MM.1S (cell line): ENCODE measurements at regions not wholly inside any gene's neighbourhood (a gene's known extent, or its start where the extent isn't known, plus 50 kb on each side); places are given as distances from the start of the nearest gene placed in this dataset.

ENCODE experiments used
- CTCF ChIP-seq: fragments of 300-600 bp; sonication (generic); IDR thresholded peaks from 2 replicates; pipeline ENCODE4 v1.5.1; 2016; ENCODE audit warnings: antibody characterized with exemption, low read length, mixed read lengths
- EZH2 ChIP-seq: fragments of 300-600 bp; sonication (generic); optimal IDR thresholded peaks from 2 replicates; pipeline ENCODE3; 2017; ENCODE audit warnings: low read depth, mild to moderate bottlenecking, antibody characterized with exemption, low read length, mixed read lengths
- EZH2phosphoT487 ChIP-seq: fragments of 300-600 bp; sonication (generic); IDR thresholded peaks from 2 replicates; pipeline ENCODE4 v1.6.1; 2018; ENCODE audit warnings: antibody characterized with exemption, low read length

GRCh38 chr7:96440328-96440727 lies 118.4 kb upstream of the SLC25A13 start:
- TF ChIP-seq CTCF (no peak), EZH2 (no peak), EZH2phosphoT487 (no peak)
